ENCODE measurements at regions not wholly inside any gene's neighbourhood (a gene's known extent, or its start where the extent isn't known, plus 50 kb on each side); places are given as distances from the start of the nearest gene placed in this dataset.

- Histone ChIP-seq H3K4me3 (ENCODE audit: low read depth in 1 of 2, low read length in 2 of 2) (no peak overlapping the region), H3K27me3 (ENCODE audit: control insufficient read depth in 1 of 2, insufficient read depth in 2 of 2, low read length in 2 of 2) (no peaks in the 10 kb centered on the region), H3K9me3 (ENCODE audit: control insufficient read depth in 1 of 2, low read length in 2 of 2) (peaks cover 0 to 1% of the 10 kb centered on the region in 2 donors), H3K9ac (ENCODE audit: low read depth in 1 of 2, low read length in 2 of 2) (no peak overlapping the region), H3K36me3 (ENCODE audit: control insufficient read depth in 1 of 2, insufficient read depth in 2 of 2, low read length in 2 of 2) (no peaks in the 10 kb centered on the region), H3K4me1 (ENCODE audit: control insufficient read depth in 1 of 2, insufficient read depth in 2 of 2, low read length in 2 of 2) (no peaks in the 10 kb centered on the region), H3K27ac (ENCODE audit: low read depth, low read length) (no peak overlapping the region)
These were observed 405.9 kb downstream of the ZNF536 start for GRCh38 chr19:30778061-30778460.

GRCh38 chr19:30775956-30776355 lies 403.8 kb downstream of the ZNF536 start:
- Histone ChIP-seq H3K36me3 (ENCODE audit: control insufficient read depth in 1 of 2, insufficient read depth in 2 of 2, low read length in 2 of 2) (no peaks in the 10 kb centered on the region), H3K4me1 (ENCODE audit: control insufficient read depth in 1 of 2, insufficient read depth in 2 of 2, low read length in 2 of 2) (no peaks in the 10 kb centered on the region), H3K4me3 (ENCODE audit: low read depth in 1 of 2, low read length in 2 of 2) (no peak overlapping the region), H3K27ac (ENCODE audit: low read depth, low read length) (no peak overlapping the region), H3K9ac (ENCODE audit: low read depth in 1 of 2, low read length in 2 of 2) (no peak overlapping the region), H3K27me3 (ENCODE audit: control insufficient read depth in 1 of 2, insufficient read depth in 2 of 2, low read length in 2 of 2) (no peaks in the 10 kb centered on the region), H3K9me3 (ENCODE audit: control insufficient read depth in 1 of 2, low read length in 2 of 2) (peaks cover 0 to 4% of the 10 kb centered on the region in 2 donors)

GRCh38 chr19:30774252-30774766 lies 402.1 kb downstream of the ZNF536 start:
- Histone ChIP-seq H3K4me3 (ENCODE audit: low read depth in 1 of 2, low read length in 2 of 2) (no peak overlapping the region), H3K9ac (ENCODE audit: low read depth in 1 of 2, low read length in 2 of 2) (no peak overlapping the region), H3K27ac (ENCODE audit: low read depth, low read length) (no peak overlapping the region), H3K27me3 (ENCODE audit: control insufficient read depth in 1 of 2, insufficient read depth in 2 of 2, low read length in 2 of 2) (no peaks in the 10 kb centered on the region), H3K4me1 (ENCODE audit: control insufficient read depth in 1 of 2, insufficient read depth in 2 of 2, low read length in 2 of 2) (no peaks in the 10 kb centered on the region), H3K9me3 (ENCODE audit: control insufficient read depth in 1 of 2, low read length in 2 of 2) (peaks cover 0 to 4% of the 10 kb centered on the region in 2 donors), H3K36me3 (ENCODE audit: control insufficient read depth in 1 of 2, insufficient read depth in 2 of 2, low read length in 2 of 2) (no peaks in the 10 kb centered on the region)

GRCh38 chr19:30762651-30763050 lies 390.5 kb downstream of the ZNF536 start:
- Histone ChIP-seq H3K4me1 (ENCODE audit: control insufficient read depth in 1 of 2, insufficient read depth in 2 of 2, low read length in 2 of 2) (no peaks in the 10 kb centered on the region), H3K36me3 (ENCODE audit: control insufficient read depth in 1 of 2, insufficient read depth in 2 of 2, low read length in 2 of 2) (no peaks in the 10 kb centered on the region), H3K27me3 (ENCODE audit: control insufficient read depth in 1 of 2, insufficient read depth in 2 of 2, low read length in 2 of 2) (no peaks in the 10 kb centered on the region), H3K9ac (ENCODE audit: low read depth in 1 of 2, low read length in 2 of 2) (no peak overlapping the region), H3K27ac (ENCODE audit: low read depth, low read length) (no peak overlapping the region), H3K4me3 (ENCODE audit: low read depth in 1 of 2, low read length in 2 of 2) (no peak overlapping the region), H3K9me3 (ENCODE audit: control insufficient read depth in 1 of 2, low read length in 2 of 2) (no peaks in the 10 kb centered on the region)

GRCh38 chr19:30760014-30760413 lies 387.8 kb downstream of the ZNF536 start:
- Histone ChIP-seq H3K9ac (ENCODE audit: low read depth in 1 of 2, low read length in 2 of 2) (no peak overlapping the region), H3K27me3 (ENCODE audit: control insufficient read depth in 1 of 2, insufficient read depth in 2 of 2, low read length in 2 of 2) (no peaks in the 10 kb centered on the region), H3K4me3 (ENCODE audit: low read depth in 1 of 2, low read length in 2 of 2) (no peak overlapping the region), H3K36me3 (ENCODE audit: control insufficient read depth in 1 of 2, insufficient read depth in 2 of 2, low read length in 2 of 2) (no peaks in the 10 kb centered on the region), H3K9me3 (ENCODE audit: control insufficient read depth in 1 of 2, low read length in 2 of 2) (no peaks in the 10 kb centered on the region), H3K27ac (ENCODE audit: low read depth, low read length) (no peak overlapping the region), H3K4me1 (ENCODE audit: control insufficient read depth in 1 of 2, insufficient read depth in 2 of 2, low read length in 2 of 2) (no peaks in the 10 kb centered on the region)

- no peak overlapping the region for H3K4me3 ChIP-seq (ENCODE audit: low read depth in 1 of 2, low read length in 2 of 2)
- H3K27me3 ChIP-seq (ENCODE audit: control insufficient read depth in 1 of 2, insufficient read depth in 2 of 2, low read length in 2 of 2), result no peaks in the 10 kb centered on the region
- H3K27ac ChIP-seq (ENCODE audit: low read depth, low read length), result no peak overlapping the region
- no peaks in the 10 kb centered on the region for H3K9me3 ChIP-seq (ENCODE audit: control insufficient read depth in 1 of 2, low read length in 2 of 2)
- H3K36me3 ChIP-seq (ENCODE audit: control insufficient read depth in 1 of 2, insufficient read depth in 2 of 2, low read length in 2 of 2), result no peaks in the 10 kb centered on the region
- H3K9ac ChIP-seq (ENCODE audit: low read depth in 1 of 2, low read length in 2 of 2), result no peak overlapping the region
- no peaks in the 10 kb centered on the region for H3K4me1 ChIP-seq (ENCODE audit: control insufficient read depth in 1 of 2, insufficient read depth in 2 of 2, low read length in 2 of 2)
These were observed 385.8 kb downstream of the ZNF536 start for GRCh38 chr19:30757837-30758617.

GRCh38 chr19:30757104-30757836 lies 385.1 kb downstream of the ZNF536 start:
- Histone ChIP-seq H3K36me3 (ENCODE audit: control insufficient read depth in 1 of 2, insufficient read depth in 2 of 2, low read length in 2 of 2) (no peaks in the 10 kb centered on the region), H3K27me3 (ENCODE audit: control insufficient read depth in 1 of 2, insufficient read depth in 2 of 2, low read length in 2 of 2) (no peaks in the 10 kb centered on the region), H3K9me3 (ENCODE audit: control insufficient read depth in 1 of 2, low read length in 2 of 2) (no peaks in the 10 kb centered on the region), H3K9ac (ENCODE audit: low read depth in 1 of 2, low read length in 2 of 2) (no peak overlapping the region), H3K4me3 (ENCODE audit: low read depth in 1 of 2, low read length in 2 of 2) (no peak overlapping the region), H3K4me1 (ENCODE audit: control insufficient read depth in 1 of 2, insufficient read depth in 2 of 2, low read length in 2 of 2) (no peaks in the 10 kb centered on the region), H3K27ac (ENCODE audit: low read depth, low read length) (no peak overlapping the region)

- H3K27me3 ChIP-seq (ENCODE audit: control insufficient read depth in 1 of 2, insufficient read depth in 2 of 2, low read length in 2 of 2), result no peaks in the 10 kb centered on the region
- no peak overlapping the region for H3K4me3 ChIP-seq (ENCODE audit: low read depth in 1 of 2, low read length in 2 of 2)
- peaks cover 0 to 5% of the 10 kb centered on the region in 2 donors for H3K9me3 ChIP-seq (ENCODE audit: control insufficient read depth in 1 of 2, low read length in 2 of 2)
- no peak overlapping the region for H3K9ac ChIP-seq (ENCODE audit: low read depth in 1 of 2, low read length in 2 of 2)
- H3K36me3 ChIP-seq (ENCODE audit: control insufficient read depth in 1 of 2, insufficient read depth in 2 of 2, low read length in 2 of 2), result no peaks in the 10 kb centered on the region
- H3K4me1 ChIP-seq (ENCODE audit: control insufficient read depth in 1 of 2, insufficient read depth in 2 of 2, low read length in 2 of 2), result no peaks in the 10 kb centered on the region
- no peak overlapping the region for H3K27ac ChIP-seq (ENCODE audit: low read depth, low read length)
These were observed 383.4 kb downstream of the ZNF536 start for GRCh38 chr19:30755581-30755980.

- Histone ChIP-seq H3K36me3 (ENCODE audit: control insufficient read depth in 1 of 2, insufficient read depth in 2 of 2, low read length in 2 of 2) (no peaks in the 10 kb centered on the region), H3K27me3 (ENCODE audit: control insufficient read depth in 1 of 2, insufficient read depth in 2 of 2, low read length in 2 of 2) (no peaks in the 10 kb centered on the region), H3K9me3 (ENCODE audit: control insufficient read depth in 1 of 2, low read length in 2 of 2) (peaks cover 0 to 11% of the 10 kb centered on the region in 2 donors), H3K9ac (ENCODE audit: low read depth in 1 of 2, low read length in 2 of 2) (no peak overlapping the region), H3K27ac (ENCODE audit: low read depth, low read length) (no peak overlapping the region), H3K4me3 (ENCODE audit: low read depth in 1 of 2, low read length in 2 of 2) (no peak overlapping the region), H3K4me1 (ENCODE audit: control insufficient read depth in 1 of 2, insufficient read depth in 2 of 2, low read length in 2 of 2) (no peaks in the 10 kb centered on the region)
These were observed 382.0 kb downstream of the ZNF536 start for GRCh38 chr19:30754162-30754561.

GRCh38 chr19:30752876-30753275 lies 380.7 kb downstream of the ZNF536 start:
- H3K4me3 ChIP-seq (ENCODE audit: low read depth in 1 of 2, low read length in 2 of 2), result no peak overlapping the region
- H3K4me1 ChIP-seq (ENCODE audit: control insufficient read depth in 1 of 2, insufficient read depth in 2 of 2, low read length in 2 of 2), result no peaks in the 10 kb centered on the region
- peaks cover 0 to 11% of the 10 kb centered on the region in 2 donors for H3K9me3 ChIP-seq (ENCODE audit: control insufficient read depth in 1 of 2, low read length in 2 of 2)
- H3K9ac ChIP-seq (ENCODE audit: low read depth in 1 of 2, low read length in 2 of 2), result no peak overlapping the region
- H3K27ac ChIP-seq (ENCODE audit: low read depth, low read length), result no peak overlapping the region
- no peaks in the 10 kb centered on the region for H3K36me3 ChIP-seq (ENCODE audit: control insufficient read depth in 1 of 2, insufficient read depth in 2 of 2, low read length in 2 of 2)
- no peaks in the 10 kb centered on the region for H3K27me3 ChIP-seq (ENCODE audit: control insufficient read depth in 1 of 2, insufficient read depth in 2 of 2, low read length in 2 of 2)
